H1 (cell line): ENCODE measurements at regions not wholly inside any gene's neighbourhood (a gene's known extent, or its start where the extent isn't known, plus 50 kb on each side); places are given as distances from the start of the nearest gene placed in this dataset.

Source experiments
- CHD2 ChIP-seq: IDR thresholded peaks from 2 replicates; pipeline ENCODE4 v1.6.1; 2012; ENCODE audit warnings: low read length, improper control_type of control experiment
- CTCF ChIP-seq, 3 experiments: IDR thresholded peaks; 1 replicate in 2 of 3; 2 replicates in 1 of 3; pipeline versions ENCODE4 v1.5.1 to v1.6.1; 2011; ENCODE audit warnings: low read length in 3 of 3, mild to moderate bottlenecking in 3 of 3, inconsistent platforms in 2 of 3, low read depth in 1 of 3, moderate library complexity in 1 of 3; ENCODE audit not compliant: insufficient read depth in 1 of 3; ENCODE audit errors: control extremely low read depth in 1 of 3
- EZH2 ChIP-seq: fragments of 200-600 bp; sonication (generic); IDR thresholded peaks from 2 replicates; pipeline ENCODE4 v1.7.1; 2012; ENCODE audit warnings: low read depth, mild to moderate bottlenecking, moderate library complexity, low read length, inconsistent platforms; ENCODE audit not compliant: severe bottlenecking
- POLR2A ChIP-seq, 2 experiments: IDR thresholded peaks; 1 replicate in 1 of 2; 2 replicates in 1 of 2; pipeline ENCODE4 v1.6.1; 2011; ENCODE audit warnings: low read depth in 2 of 2, low read length in 2 of 2, mild to moderate bottlenecking in 2 of 2; ENCODE audit errors: control extremely low read depth in 1 of 2

- no peak for TF ChIP-seq CHD2
- TF ChIP-seq EZH2, result no peak
- no peak for TF ChIP-seq CTCF (IDR thresholded peaks at IDR 0.05; ENCODE audit: control extremely low read depth in 1 of 3, insufficient read depth in 1 of 3, low read depth in 1 of 3, low read length in 3 of 3)
- no peak for TF ChIP-seq POLR2A (IDR thresholded peaks at IDR 0.05; ENCODE audit: control extremely low read depth in 1 of 2, low read depth in 2 of 2, low read length in 2 of 2)
Observed at GRCh38 chr1:103344930-103345329, 180.6 kb upstream of the RNPC3 start.
